Liver (tissue), 8 donors: ENCODE measurements at regions not wholly inside any gene's neighbourhood (a gene's known extent, or its start where the extent isn't known, plus 50 kb on each side); places are given as distances from the start of the nearest gene placed in this dataset.

Experiments used
- DNase-seq: peaks from one replicate; pipeline ENCODE4 v3.0.0-alpha.2; 2017; ENCODE audit warnings: low spot score
- H3K27ac ChIP-seq, 2 donors: one replicate each; pipeline ENCODE4 v1.7.0; 2013; ENCODE audit warnings: inconsistent platforms in 2 of 2, low read length in 2 of 2, control low read depth in 1 of 2, low read depth in 1 of 2, mild to moderate bottlenecking in 1 of 2
- H3K27me3 ChIP-seq, 4 donors: one replicate each; pipeline versions ENCODE4 v1.6.1 to v1.7.0; 2013; ENCODE audit warnings: low read length in 3 of 4, inconsistent platforms in 1 of 4, mild to moderate bottlenecking in 1 of 4, moderate library complexity in 1 of 4; ENCODE audit not compliant: control insufficient read depth in 4 of 4, insufficient read depth in 4 of 4
- H3K36me3 ChIP-seq, 4 donors: one replicate each; pipeline versions ENCODE4 v1.6.1 to v1.7.0; 2013; ENCODE audit warnings: low read length in 3 of 4, mild to moderate bottlenecking in 3 of 4, low read depth in 1 of 4, moderate library complexity in 1 of 4; ENCODE audit not compliant: control insufficient read depth in 4 of 4, insufficient read depth in 3 of 4
- H3K4me1 ChIP-seq, 4 donors: one replicate each; pipeline versions ENCODE4 v1.6.1 to v1.7.0; 2013; ENCODE audit warnings: low read length in 3 of 4, mild to moderate bottlenecking in 3 of 4, moderate library complexity in 1 of 4; ENCODE audit not compliant: control insufficient read depth in 4 of 4, insufficient read depth in 4 of 4
- H3K4me3 ChIP-seq, 3 donors: one replicate each; pipeline versions ENCODE4 v1.6.1 to v1.7.0; 2013; ENCODE audit warnings: low read length in 3 of 3, control low read depth in 1 of 3, low read depth in 1 of 3, mild to moderate bottlenecking in 1 of 3
- H3K9ac ChIP-seq, 2 donors: one replicate each; pipeline ENCODE4 v1.7.0; 2013; ENCODE audit warnings: low read length in 2 of 2, mild to moderate bottlenecking in 2 of 2, moderate library complexity in 2 of 2, control low read depth in 1 of 2, low read depth in 1 of 2
- H3K9me3 ChIP-seq, 4 donors: one replicate each; pipeline versions ENCODE4 v1.6.1 to v1.7.0; 2013; ENCODE audit warnings: low read length in 3 of 4; ENCODE audit not compliant: control insufficient read depth in 4 of 4
- ATF3 ChIP-seq: IDR thresholded peaks from 2 replicates; pipeline ENCODE4 v1.6.1; 2016; ENCODE audit warnings: antibody characterized with exemption
- CTCF ChIP-seq: fragments of 150-350 bp; IDR thresholded peaks from 2 replicates; pipeline ENCODE4 v1.5.1; 2017; ENCODE audit warnings: improper control_type of control experiment, low read depth, low read length; ENCODE audit not compliant: missing input control
- EGR1 ChIP-seq, 2 donors: IDR thresholded peaks; 2 replicates each; pipeline ENCODE4 v1.6.1; 2016 to 2018; ENCODE audit warnings: antibody characterized with exemption in 2 of 2, low read depth in 2 of 2
- FOXA1 ChIP-seq: IDR thresholded peaks from 2 replicates; pipeline ENCODE4 v1.6.1; 2016; ENCODE audit warnings: antibody characterized with exemption
- FOXA2 ChIP-seq: IDR thresholded peaks from 2 replicates; pipeline ENCODE4 v1.6.1; 2016; ENCODE audit warnings: antibody characterized with exemption
- GABPA ChIP-seq, 2 donors: IDR thresholded peaks in 1 of 2; conservative IDR thresholded peaks in 1 of 2; 2 replicates each; pipeline ENCODE4 v1.6.1; 2016; ENCODE audit warnings: antibody characterized with exemption in 2 of 2, mild to moderate bottlenecking in 1 of 2, moderate library complexity in 1 of 2
- HNF4A ChIP-seq, 2 donors: conservative IDR thresholded peaks; 2 replicates each; pipeline ENCODE4 v1.6.1; 2016; ENCODE audit warnings: antibody characterized with exemption in 2 of 2, mild to moderate bottlenecking in 2 of 2
- HNF4G ChIP-seq: IDR thresholded peaks from 2 replicates; pipeline ENCODE4 v1.6.1; 2016; ENCODE audit warnings: antibody characterized with exemption
- JUND ChIP-seq, 2 donors: IDR thresholded peaks; 2 replicates each; pipeline ENCODE4 v1.6.1; 2016; ENCODE audit warnings: antibody characterized with exemption in 2 of 2
- MAX ChIP-seq: IDR thresholded peaks from 2 replicates; pipeline ENCODE4 v1.6.1; 2016; ENCODE audit warnings: antibody characterized with exemption
- NR2F2 ChIP-seq: IDR thresholded peaks from 2 replicates; pipeline ENCODE4 v1.6.1; 2016; ENCODE audit warnings: antibody characterized with exemption
- RAD21 ChIP-seq, 2 donors: IDR thresholded peaks; 2 replicates each; pipeline ENCODE4 v1.6.1; 2016; ENCODE audit warnings: antibody characterized with exemption in 2 of 2, mild to moderate bottlenecking in 2 of 2
- RXRA ChIP-seq, 2 donors: IDR thresholded peaks; 2 replicates each; pipeline ENCODE4 v1.6.1; 2017 to 2018; ENCODE audit warnings: antibody characterized with exemption in 2 of 2, mild to moderate bottlenecking in 1 of 2
- SP1 ChIP-seq: IDR thresholded peaks from 2 replicates; pipeline ENCODE4 v1.6.1; 2018; ENCODE audit warnings: antibody characterized with exemption, mild to moderate bottlenecking
- TAF1 ChIP-seq: conservative IDR thresholded peaks from 2 replicates; pipeline ENCODE4 v1.6.1; 2016; ENCODE audit warnings: antibody characterized with exemption, mild to moderate bottlenecking
- YY1 ChIP-seq: IDR thresholded peaks from 2 replicates; pipeline ENCODE4 v1.6.1; 2016; ENCODE audit warnings: antibody characterized with exemption, mild to moderate bottlenecking
- WGBS: extraction: QIAGEN DNeasy Blood & Tissue Kit; methylation state at CpG from one replicate; pipeline ENCODE4 v1.1.7; 2013; 5-methylcytosine and 5-hydroxymethylcytosine counted together
- TF ChIP-seq, protein P1 (sequence below): IDR thresholded peaks from 2 replicates; pipeline ENCODE4 v1.6.1; 2016; ENCODE audit warnings: antibody characterized with exemption
- TF ChIP-seq, protein P2 (sequence below): IDR thresholded peaks from 2 replicates; pipeline ENCODE4 v1.6.1; 2016; ENCODE audit warnings: antibody characterized with exemption, mild to moderate bottlenecking
- donor health status: healthy.
- donor health status: healthy.
- donor health status: healthy.
- donor health status: healthy.
- donor health status: healthy.

GRCh38 chr10:78260141-78260540, 226.5 kb downstream of the RPS24 start:
- Histone ChIP-seq H3K4me1 (no peaks in the 10 kb centered on the region), H3K27me3 (no peaks in the 10 kb centered on the region), H3K4me3 (no peak overlapping the region), H3K36me3 (no peaks in the 10 kb centered on the region), H3K9ac (no peak overlapping the region), H3K9me3 (no peaks in the 10 kb centered on the region), H3K27ac (no peak overlapping the region)
- TF ChIP-seq FOXA1 (no peak), NR2F2 (no peak), ATF3 (no peak), YY1 (no peak), FOXA2 (no peak), EGR1 (IDR thresholded peaks at IDR 0.05; ENCODE audit: low read depth in 2 of 2) (no peak), RXRA (IDR thresholded peaks at IDR 0.05) (no peak), MAX (no peak), CTCF (no peak), RAD21 (IDR thresholded peaks at IDR 0.05) (no peak), TAF1 (no peak), GABPA (IDR thresholded peaks at IDR 0.05 in 1 of 2, conservative IDR thresholded peaks at IDR 0.05 in 1 of 2) (no peak), JUND (IDR thresholded peaks at IDR 0.05) (no peak), HNF4G (no peak), SP1 (no peak), HNF4A (conservative IDR thresholded peaks at IDR 0.05) (no peak)
- TF ChIP-seq, protein P1, sequence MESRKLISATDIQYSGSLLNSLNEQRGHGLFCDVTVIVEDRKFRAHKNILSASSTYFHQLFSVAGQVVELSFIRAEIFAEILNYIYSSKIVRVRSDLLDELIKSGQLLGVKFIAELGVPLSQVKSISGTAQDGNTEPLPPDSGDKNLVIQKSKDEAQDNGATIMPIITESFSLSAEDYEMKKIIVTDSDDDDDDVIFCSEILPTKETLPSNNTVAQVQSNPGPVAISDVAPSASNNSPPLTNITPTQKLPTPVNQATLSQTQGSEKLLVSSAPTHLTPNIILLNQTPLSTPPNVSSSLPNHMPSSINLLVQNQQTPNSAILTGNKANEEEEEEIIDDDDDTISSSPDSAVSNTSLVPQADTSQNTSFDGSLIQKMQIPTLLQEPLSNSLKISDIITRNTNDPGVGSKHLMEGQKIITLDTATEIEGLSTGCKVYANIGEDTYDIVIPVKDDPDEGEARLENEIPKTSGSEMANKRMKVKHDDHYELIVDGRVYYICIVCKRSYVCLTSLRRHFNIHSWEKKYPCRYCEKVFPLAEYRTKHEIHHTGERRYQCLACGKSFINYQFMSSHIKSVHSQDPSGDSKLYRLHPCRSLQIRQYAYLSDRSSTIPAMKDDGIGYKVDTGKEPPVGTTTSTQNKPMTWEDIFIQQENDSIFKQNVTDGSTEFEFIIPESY = no peak
- TF ChIP-seq, protein P2, sequence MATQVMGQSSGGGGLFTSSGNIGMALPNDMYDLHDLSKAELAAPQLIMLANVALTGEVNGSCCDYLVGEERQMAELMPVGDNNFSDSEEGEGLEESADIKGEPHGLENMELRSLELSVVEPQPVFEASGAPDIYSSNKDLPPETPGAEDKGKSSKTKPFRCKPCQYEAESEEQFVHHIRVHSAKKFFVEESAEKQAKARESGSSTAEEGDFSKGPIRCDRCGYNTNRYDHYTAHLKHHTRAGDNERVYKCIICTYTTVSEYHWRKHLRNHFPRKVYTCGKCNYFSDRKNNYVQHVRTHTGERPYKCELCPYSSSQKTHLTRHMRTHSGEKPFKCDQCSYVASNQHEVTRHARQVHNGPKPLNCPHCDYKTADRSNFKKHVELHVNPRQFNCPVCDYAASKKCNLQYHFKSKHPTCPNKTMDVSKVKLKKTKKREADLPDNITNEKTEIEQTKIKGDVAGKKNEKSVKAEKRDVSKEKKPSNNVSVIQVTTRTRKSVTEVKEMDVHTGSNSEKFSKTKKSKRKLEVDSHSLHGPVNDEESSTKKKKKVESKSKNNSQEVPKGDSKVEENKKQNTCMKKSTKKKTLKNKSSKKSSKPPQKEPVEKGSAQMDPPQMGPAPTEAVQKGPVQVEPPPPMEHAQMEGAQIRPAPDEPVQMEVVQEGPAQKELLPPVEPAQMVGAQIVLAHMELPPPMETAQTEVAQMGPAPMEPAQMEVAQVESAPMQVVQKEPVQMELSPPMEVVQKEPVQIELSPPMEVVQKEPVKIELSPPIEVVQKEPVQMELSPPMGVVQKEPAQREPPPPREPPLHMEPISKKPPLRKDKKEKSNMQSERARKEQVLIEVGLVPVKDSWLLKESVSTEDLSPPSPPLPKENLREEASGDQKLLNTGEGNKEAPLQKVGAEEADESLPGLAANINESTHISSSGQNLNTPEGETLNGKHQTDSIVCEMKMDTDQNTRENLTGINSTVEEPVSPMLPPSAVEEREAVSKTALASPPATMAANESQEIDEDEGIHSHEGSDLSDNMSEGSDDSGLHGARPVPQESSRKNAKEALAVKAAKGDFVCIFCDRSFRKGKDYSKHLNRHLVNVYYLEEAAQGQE = no peak
- 69% methylated on average over 10 of the region's 10 CpGs for WGBS
- DNase-seq = no peak

DNA sequence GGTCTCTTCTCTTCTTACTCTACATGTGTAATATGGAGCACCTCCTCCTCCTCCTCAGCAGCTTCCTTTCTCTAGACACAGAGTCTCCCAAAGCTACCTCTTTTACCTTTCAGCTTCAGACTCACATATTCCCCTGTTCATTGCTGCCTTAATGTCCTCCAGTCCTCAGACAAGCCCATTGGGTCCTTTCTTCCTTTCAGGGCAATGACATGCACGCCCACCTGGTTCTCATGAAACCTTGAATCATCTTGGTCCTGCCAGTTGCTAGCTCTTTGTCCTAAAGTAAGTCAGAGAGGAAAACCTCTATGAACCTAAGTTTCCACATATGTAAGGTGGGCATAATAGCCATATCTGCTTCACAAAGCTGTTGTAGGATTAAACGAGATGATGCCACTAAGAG, 227.0 kb downstream of the RPS24 start:
- Histone ChIP-seq H3K27me3 (no peaks in the 10 kb centered on the region), H3K36me3 (no peaks in the 10 kb centered on the region), H3K27ac (no peak overlapping the region), H3K4me3 (no peak overlapping the region), H3K9me3 (no peaks in the 10 kb centered on the region), H3K9ac (no peak overlapping the region), H3K4me1 (no peaks in the 10 kb centered on the region)
- WGBS = 84% methylated on average over 2 of the region's 2 CpGs
- no peak for DNase-seq
- no peak for TF ChIP-seq JUND (IDR thresholded peaks at IDR 0.05)
- TF ChIP-seq YY1 = no peak
- no peak for TF ChIP-seq MAX
- no peak for TF ChIP-seq FOXA1
- no peak for TF ChIP-seq RXRA (IDR thresholded peaks at IDR 0.05)
- no peak for TF ChIP-seq HNF4A (conservative IDR thresholded peaks at IDR 0.05)
- TF ChIP-seq SP1 = no peak
- TF ChIP-seq, protein P2 = no peak
- TF ChIP-seq, protein P1 = no peak
- no peak for TF ChIP-seq TAF1
- no peak for TF ChIP-seq HNF4G
